Activated CD4-positive, alpha-beta memory T cell treated with anti-CD3 and anti-CD28 coated beads for 36 hours (primary cell): ENCODE measurements at regions not wholly inside any gene's neighbourhood (a gene's known extent, or its start where the extent isn't known, plus 50 kb on each side); places are given as distances from the start of the nearest gene placed in this dataset.

Source experiments
- CTCF ChIA-PET: fragments of 350-600 bp; sonication (Branson Sonifier 250); formaldehyde crosslinking; loops from one replicate; lab custom pipeline; 2021; ENCODE audit warnings: antibody characterized with exemption, inconsistent platforms; lab: Charles Lee
- POLR2A ChIA-PET: fragments of 350-600 bp; sonication (Branson Sonifier 250); formaldehyde crosslinking; loops from one replicate; lab custom pipeline; 2021; ENCODE audit warnings: antibody characterized with exemption; lab: Charles Lee
- DNase-seq: peaks from one replicate; pipeline ENCODE4 v3.0.0-alpha.2; 2020
- H3K27ac Mint-ChIP-seq: one replicate; pipeline ENCODE4 v1.8.0; 2021; ENCODE audit warnings: mixed read lengths
- H3K27me3 Mint-ChIP-seq: one replicate; pipeline ENCODE4 v1.8.0; 2021; ENCODE audit warnings: mixed read lengths
- H3K36me3 Mint-ChIP-seq: one replicate; pipeline ENCODE4 v1.8.0; 2021; ENCODE audit warnings: mixed read lengths
- H3K4me1 Mint-ChIP-seq: one replicate; pipeline ENCODE4 v1.8.0; 2021; ENCODE audit warnings: low read depth, mixed read lengths
- H3K4me3 Mint-ChIP-seq: one replicate; pipeline ENCODE4 v1.8.0; 2021; ENCODE audit warnings: mild to moderate bottlenecking, mixed read lengths
- H3K9me3 Mint-ChIP-seq: one replicate; pipeline ENCODE4 v1.8.0; 2021; ENCODE audit warnings: mixed read lengths
- intact Hi-C: fragments of 100-400 bp; cut with micrococcal nuclease; formaldehyde crosslinking; loops from one replicate; pipeline ENCODE4 v1.15.1; 2023

DNA sequence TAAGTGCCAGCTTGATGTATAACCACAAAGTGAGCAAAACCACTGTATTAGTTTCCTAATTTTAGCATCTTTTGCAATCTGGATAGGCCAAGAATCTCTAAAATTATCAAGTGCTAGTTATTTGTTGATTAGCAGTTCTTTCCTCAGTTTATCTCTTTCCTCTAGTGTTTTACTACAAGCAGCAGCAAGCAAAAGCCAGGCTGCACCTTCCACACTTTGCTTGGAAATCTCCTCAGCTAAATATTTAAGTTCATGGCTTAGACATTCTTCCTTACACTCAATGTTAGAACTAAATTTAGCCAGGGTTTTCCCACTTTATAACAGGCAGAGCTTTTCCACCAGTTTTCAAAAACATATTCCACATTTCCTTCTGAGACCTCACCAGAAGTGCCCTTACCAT, 85.7 kb upstream of the BMPER start:
- Mint-ChIP-seq H3K27ac (no peak overlapping the region), H3K4me1 (no peaks in the 10 kb centered on the region), H3K9me3 (peaks cover 7% of the 10 kb centered on the region), H3K27me3 (no peaks in the 10 kb centered on the region), H3K36me3 (no peaks in the 10 kb centered on the region), H3K4me3 (no peak overlapping the region)
- no peak for DNase-seq
- POLR2A ChIA-PET, result no interaction called here
- intact Hi-C loops, result no loop called here
- CTCF ChIA-PET, result no interaction called here

DNA sequence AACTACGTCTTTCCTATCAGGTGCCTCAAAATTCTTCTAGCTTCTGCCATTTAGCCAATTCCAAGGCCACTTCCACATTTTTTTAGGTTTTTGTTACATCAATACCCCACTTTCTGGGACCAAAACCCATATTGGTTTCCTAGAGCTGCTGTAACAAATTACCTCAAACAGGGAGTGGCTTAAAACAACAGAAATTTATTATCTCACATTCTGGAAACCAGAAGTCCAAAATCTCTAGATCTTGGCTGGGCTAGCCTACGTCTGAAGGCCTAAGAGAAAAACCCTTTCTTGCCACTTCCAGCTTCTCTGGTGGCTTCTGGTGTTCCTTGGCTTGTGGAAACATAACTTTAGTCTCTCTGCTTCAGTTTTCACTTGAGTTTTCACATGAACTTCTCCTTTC, 85.1 kb upstream of the BMPER start:
- CTCF ChIA-PET, result no interaction called here
- H3K9me3 Mint-ChIP-seq, result peaks cover 7% of the 10 kb centered on the region
- no peaks in the 10 kb centered on the region for H3K36me3 Mint-ChIP-seq
- POLR2A ChIA-PET, result no interaction called here
- intact Hi-C loops, result no loop called here
- no peak for DNase-seq
- H3K27ac Mint-ChIP-seq, result no peak overlapping the region
- H3K4me3 Mint-ChIP-seq, result no peak overlapping the region
- H3K4me1 Mint-ChIP-seq, result no peaks in the 10 kb centered on the region
- H3K27me3 Mint-ChIP-seq, result no peaks in the 10 kb centered on the region

DNA sequence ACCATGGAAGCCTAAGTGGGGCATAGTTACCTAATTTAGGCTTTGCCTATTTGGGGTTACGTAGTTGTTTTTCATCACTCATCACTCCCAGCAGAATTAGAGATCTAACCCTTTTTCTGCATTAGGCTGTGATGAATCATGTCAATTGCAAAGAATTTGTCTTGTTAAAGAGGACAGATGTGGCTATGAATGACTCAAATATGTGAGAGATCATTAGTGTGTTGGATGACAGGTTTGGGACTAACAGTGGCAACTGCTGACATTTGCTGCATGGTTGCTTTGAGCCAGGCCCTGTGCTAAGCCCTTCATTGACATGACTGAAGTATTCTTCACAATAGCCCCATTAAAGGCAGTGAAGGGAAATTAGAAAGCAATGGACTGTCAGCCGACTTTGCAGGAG, 83.4 kb upstream of the BMPER start:
- Mint-ChIP-seq H3K9me3 (peaks cover 7% of the 10 kb centered on the region), H3K4me3 (no peak overlapping the region), H3K4me1 (no peaks in the 10 kb centered on the region), H3K36me3 (no peaks in the 10 kb centered on the region), H3K27ac (no peak overlapping the region), H3K27me3 (no peaks in the 10 kb centered on the region)
- DNase-seq, result no peak
- intact Hi-C loops, result no loop called here
- CTCF ChIA-PET, result no interaction called here
- POLR2A ChIA-PET, result no interaction called here

DNA sequence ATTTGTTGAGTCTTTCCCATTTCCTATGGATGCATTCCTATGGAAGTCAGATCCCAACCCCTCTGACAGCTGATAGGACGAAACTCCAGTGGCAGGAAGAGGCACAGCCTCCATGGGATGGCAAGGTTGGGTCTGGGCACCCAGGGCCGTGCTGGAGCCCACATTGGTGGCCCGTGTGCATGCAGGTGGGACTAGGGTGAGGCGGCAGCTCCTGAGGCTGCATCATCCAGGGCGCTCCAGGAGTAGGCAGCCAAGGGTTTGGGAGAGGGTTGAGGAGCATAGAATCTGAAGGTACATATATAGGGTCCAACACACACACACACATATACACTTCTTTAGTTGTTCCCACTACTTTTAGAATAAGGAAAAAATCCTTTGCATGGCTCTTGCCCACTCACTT, 81.4 kb upstream of the BMPER start:
- Mint-ChIP-seq H3K9me3 (peaks cover 7% of the 10 kb centered on the region), H3K4me1 (no peaks in the 10 kb centered on the region), H3K36me3 (no peaks in the 10 kb centered on the region), H3K4me3 (no peak overlapping the region), H3K27me3 (no peaks in the 10 kb centered on the region), H3K27ac (no peak overlapping the region)
- ChIA-PET CTCF (no interaction called here), POLR2A (no interaction called here)
- intact Hi-C loops, result no loop called here
- DNase-seq, result no peak

DNA sequence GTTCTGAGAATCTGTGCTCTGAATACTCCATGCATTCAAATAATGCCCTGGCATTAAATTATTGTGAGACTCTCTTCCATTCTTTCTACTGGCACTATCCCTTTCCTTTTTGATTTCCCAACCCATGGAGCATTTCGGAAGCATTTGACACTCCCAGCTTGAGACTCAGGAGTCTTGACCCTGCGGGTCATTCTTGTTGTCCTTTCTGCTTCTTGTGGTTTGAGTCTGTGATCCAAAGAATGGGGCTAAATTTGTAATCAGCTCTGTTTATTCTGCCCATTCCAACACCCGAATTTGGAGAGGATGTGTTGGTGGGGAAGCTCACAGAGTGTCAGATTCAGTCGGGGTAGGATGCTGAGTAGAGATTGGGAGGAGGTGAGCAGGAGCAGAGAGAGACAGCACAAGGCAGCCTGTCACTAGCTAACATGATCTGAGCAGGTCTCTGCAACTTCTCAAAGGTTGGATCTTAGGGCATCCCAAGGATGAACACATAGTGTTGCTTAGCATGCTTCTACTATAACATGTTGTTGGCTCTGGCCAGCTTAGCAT, 80.4 kb upstream of the BMPER start:
- DNase-seq, result no peak
- ChIA-PET POLR2A (no interaction called here), CTCF (no interaction called here)
- H3K4me3 Mint-ChIP-seq, result no peak overlapping the region
- peaks cover 2% of the 10 kb centered on the region for H3K9me3 Mint-ChIP-seq
- no peaks in the 10 kb centered on the region for H3K36me3 Mint-ChIP-seq
- H3K4me1 Mint-ChIP-seq, result no peaks in the 10 kb centered on the region
- no peaks in the 10 kb centered on the region for H3K27me3 Mint-ChIP-seq
- H3K27ac Mint-ChIP-seq, result no peak overlapping the region
- intact Hi-C loops, result no loop called here

DNA sequence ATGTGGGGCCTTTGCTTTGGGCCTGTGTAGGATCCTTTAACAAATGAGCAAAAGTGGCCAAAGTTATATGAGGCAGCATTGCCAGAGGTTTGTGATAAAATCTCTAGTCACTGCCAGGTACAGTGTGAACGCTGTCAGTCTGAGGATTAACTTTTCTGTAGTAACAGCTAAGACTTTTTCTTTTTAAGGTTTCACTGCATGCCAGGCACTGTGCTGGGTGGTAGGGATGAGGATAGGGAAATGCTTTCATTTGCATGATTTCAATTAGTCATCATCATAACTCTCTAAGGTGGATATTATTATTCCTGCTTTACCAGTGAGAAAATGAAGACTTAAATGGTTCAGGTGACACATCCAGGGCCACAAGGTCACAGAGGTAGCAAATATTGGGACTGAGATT, 79.7 kb upstream of the BMPER start:
- ChIA-PET POLR2A (no interaction called here), CTCF (no interaction called here)
- no peak for DNase-seq
- intact Hi-C loops, result no loop called here
- Mint-ChIP-seq H3K9me3 (no peaks in the 10 kb centered on the region), H3K4me1 (no peaks in the 10 kb centered on the region), H3K36me3 (no peaks in the 10 kb centered on the region), H3K4me3 (no peak overlapping the region), H3K27ac (no peak overlapping the region), H3K27me3 (no peaks in the 10 kb centered on the region)

DNA sequence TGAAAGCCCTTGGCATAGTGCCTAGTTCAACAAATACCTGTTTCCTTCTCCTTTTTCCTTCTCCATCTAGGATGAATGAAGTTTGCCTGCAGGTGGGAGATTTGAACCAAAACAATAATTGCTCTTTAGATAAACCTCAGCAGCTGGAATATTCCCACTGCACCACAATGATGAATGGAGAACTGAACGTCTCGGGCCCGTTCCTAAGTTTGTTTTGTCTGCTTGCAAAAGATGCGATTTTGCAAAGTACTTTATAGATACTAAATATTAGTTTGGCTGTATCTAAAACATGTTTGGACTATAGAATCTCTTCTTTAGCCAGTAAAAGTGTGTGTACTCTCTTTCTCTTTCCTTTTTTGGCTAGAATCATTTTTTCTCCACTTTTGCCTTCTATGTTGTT, 75.8 kb upstream of the BMPER start:
- H3K27me3 Mint-ChIP-seq, result no peaks in the 10 kb centered on the region
- intact Hi-C loops, result no loop called here
- no peak overlapping the region for H3K27ac Mint-ChIP-seq
- H3K36me3 Mint-ChIP-seq, result no peaks in the 10 kb centered on the region
- DNase-seq, result no peak
- no peaks in the 10 kb centered on the region for H3K4me1 Mint-ChIP-seq
- ChIA-PET CTCF (no interaction called here), POLR2A (no interaction called here)
- no peak overlapping the region for H3K4me3 Mint-ChIP-seq
- H3K9me3 Mint-ChIP-seq, result no peaks in the 10 kb centered on the region

DNA sequence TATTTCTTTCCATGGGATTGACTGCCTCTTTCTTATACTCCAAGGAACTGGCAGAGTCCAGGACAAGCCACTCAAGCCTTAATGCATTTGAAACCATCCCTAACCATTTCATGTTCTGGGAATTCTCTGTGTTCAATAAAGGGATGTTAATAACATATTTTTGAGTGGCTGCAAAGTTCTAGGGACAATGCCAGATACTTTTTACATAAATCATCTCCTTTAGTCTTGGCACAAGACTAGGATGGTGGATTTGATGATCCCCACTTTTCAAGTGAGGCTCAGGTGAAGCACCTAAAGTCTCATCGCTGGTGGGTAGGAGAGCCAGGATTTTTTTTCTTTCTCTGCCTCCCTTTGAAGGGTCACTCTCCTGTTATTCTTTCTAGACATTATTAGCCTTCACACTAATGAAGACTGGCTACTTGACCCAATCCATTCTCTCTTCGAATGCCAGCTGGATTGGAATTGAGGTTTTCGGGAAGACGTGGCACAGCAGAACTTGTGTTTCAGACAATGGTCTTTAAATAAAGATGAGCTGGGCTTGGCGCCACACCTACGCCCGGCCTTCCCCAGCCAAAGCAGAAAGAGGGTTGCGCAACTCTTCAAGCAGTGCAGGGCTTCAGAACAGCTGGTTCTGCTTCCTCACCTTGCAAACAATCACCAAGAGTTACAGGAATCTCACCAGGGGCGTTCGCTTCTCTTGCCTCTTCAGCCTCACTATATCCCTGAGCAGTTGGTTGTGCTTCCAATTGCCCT, 73.8 kb upstream of the BMPER start:
- ChIA-PET POLR2A (no interaction called here), CTCF (no interaction called here)
- H3K4me1 Mint-ChIP-seq, result no peaks in the 10 kb centered on the region
- peaks cover under 1% of the 10 kb centered on the region for H3K9me3 Mint-ChIP-seq
- no peaks in the 10 kb centered on the region for H3K36me3 Mint-ChIP-seq
- intact Hi-C loops, result no loop called here
- no peak overlapping the region for H3K4me3 Mint-ChIP-seq
- DNase-seq, result no peak
- no peak overlapping the region for H3K27ac Mint-ChIP-seq
- no peaks in the 10 kb centered on the region for H3K27me3 Mint-ChIP-seq

DNA sequence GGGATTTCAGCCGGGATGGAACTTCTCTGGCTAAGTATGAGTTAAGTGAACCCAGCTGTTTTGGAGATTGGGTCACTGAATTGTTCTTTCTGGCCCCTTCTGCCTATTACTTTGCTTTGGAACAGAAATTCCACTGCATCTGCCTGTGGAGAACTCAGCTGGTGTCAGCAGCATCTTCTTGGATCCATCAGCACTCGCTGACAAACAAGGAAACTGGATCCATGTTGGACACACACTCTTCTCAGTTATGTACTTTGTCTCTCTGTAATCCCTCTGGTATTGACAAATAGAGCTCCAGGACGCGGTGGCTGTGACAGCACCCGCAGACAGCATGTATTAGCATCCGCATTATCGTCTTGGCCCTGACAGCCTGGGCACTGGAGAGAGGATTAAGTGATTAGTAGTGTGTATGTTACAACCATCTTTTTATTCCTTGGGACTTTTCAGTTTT, 73.0 kb upstream of the BMPER start:
- no peak for DNase-seq
- Mint-ChIP-seq H3K9me3 (peaks cover 6% of the 10 kb centered on the region), H3K27me3 (no peaks in the 10 kb centered on the region), H3K4me1 (no peaks in the 10 kb centered on the region), H3K36me3 (no peaks in the 10 kb centered on the region), H3K27ac (no peak overlapping the region), H3K4me3 (no peak overlapping the region)
- CTCF ChIA-PET, result no interaction called here
- intact Hi-C loops, result no loop called here
- POLR2A ChIA-PET, result no interaction called here

DNA sequence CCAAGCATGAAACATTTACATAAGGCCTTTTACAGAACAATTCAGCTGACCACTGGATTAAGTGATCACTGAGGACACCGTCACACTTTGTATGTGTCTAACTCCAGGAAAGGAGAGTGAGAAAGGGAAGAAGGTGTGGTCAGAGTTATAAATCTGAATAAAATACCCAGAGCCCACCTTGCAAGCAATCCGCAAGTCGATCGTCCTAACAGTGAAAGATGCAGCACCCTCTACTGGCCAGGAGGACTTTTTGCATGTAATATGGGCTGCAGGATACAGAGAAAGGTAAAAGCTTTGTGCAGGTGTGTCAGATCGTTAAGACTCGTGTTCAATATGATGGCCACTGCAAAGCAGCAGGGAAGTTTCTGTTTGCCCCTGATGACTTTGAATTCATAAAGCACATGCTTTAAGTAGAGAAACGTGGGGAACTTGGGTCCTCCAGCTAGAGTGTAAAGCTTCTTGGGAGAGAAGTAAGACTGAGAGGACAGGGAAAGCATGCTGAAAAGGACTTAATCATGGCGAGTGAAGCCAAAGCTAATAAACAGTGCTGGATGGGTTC, 68.5 kb upstream of the BMPER start:
- no peak overlapping the region for H3K27ac Mint-ChIP-seq
- DNase-seq, result peak; percentile 11
- ChIA-PET POLR2A (no interaction called here), CTCF (interaction anchor here (0.8 to 1.0 kb wide), 3 partner anchors 18 to 76 kb away, joined by 3 to 4 read pairs (median 4); no protein-coding TSS in a partner anchor)
- H3K36me3 Mint-ChIP-seq, result no peaks in the 10 kb centered on the region
- H3K4me3 Mint-ChIP-seq, result no peak overlapping the region
- H3K9me3 Mint-ChIP-seq, result peaks cover 6% of the 10 kb centered on the region
- peaks cover 3% of the 10 kb centered on the region for H3K27me3 Mint-ChIP-seq
- intact Hi-C loops, result no loop called here
- no peaks in the 10 kb centered on the region for H3K4me1 Mint-ChIP-seq

DNA sequence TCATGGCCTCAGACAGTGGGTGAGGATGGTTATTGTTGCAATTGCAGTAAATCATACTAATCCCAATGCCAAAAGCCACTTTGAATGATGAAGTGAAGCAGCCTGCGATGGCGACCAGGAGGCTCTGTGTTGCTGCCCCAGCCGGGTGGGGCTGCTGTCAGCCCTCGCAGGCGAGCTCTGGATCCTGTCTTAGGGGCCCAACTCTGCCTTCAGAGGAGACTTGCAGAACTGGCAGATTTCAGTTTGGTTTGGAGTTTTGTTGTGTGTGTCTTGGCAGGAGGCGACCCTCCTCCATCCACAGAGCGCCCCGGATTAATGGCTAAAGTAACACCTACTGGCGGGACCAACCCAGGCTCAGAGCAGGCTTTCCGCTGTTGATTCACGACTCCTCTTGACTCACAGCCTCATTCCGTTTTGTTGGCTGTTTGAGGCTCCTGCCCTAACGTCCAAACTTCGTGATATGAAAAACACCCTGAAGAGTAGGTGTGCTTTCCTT, 67.9 kb upstream of the BMPER start:
- H3K27me3 Mint-ChIP-seq, result peaks cover 3% of the 10 kb centered on the region
- CTCF ChIA-PET, result interaction anchor here (0.6 to 1.0 kb wide), 4 partner anchors 19 to 591 kb away, joined by 3 to 4 read pairs (median 4); no protein-coding TSS in a partner anchor
- intact Hi-C loops, result no loop called here

DNA sequence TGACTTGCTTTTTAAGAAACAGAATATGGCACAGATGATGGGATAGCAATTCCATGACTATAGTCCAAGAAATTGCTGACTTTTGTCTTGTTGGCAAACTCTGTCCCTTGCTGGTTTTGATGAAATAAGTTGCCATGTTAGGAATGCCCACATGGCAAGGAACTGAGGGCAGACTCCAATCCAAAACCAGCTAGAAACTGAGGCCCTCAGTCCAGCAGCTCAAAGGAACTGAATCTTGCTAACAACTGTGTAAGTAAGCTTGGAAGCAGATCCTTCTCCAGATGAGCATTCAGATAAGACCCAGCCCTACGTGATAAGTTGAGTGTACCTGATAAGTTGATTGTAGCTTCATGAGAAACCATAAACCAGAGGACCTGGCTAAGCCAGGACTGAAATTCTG, 64.3 kb upstream of the BMPER start:
- POLR2A ChIA-PET, result no interaction called here
- Mint-ChIP-seq H3K27me3 (peaks cover 3% of the 10 kb centered on the region), H3K4me1 (no peaks in the 10 kb centered on the region), H3K9me3 (peaks cover 6% of the 10 kb centered on the region), H3K27ac (no peak overlapping the region), H3K36me3 (no peaks in the 10 kb centered on the region), H3K4me3 (no peak overlapping the region)
- intact Hi-C loops, result no loop called here
- DNase-seq, result no peak
- CTCF ChIA-PET, result no interaction called here

More for the DNA sequence above, 67.9 kb upstream of the BMPER start:
- Mint-ChIP-seq H3K4me3 (no peak overlapping the region), H3K27ac (no peak overlapping the region), H3K36me3 (no peaks in the 10 kb centered on the region), H3K9me3 (peaks cover 6% of the 10 kb centered on the region), H3K4me1 (no peaks in the 10 kb centered on the region)
- POLR2A ChIA-PET, result no interaction called here
- no peak for DNase-seq
